ENCODE measurements at regions not wholly inside any gene's neighbourhood (a gene's known extent, or its start where the extent isn't known, plus 50 kb on each side); places are given as distances from the start of the nearest gene placed in this dataset.
A peak's percentile ranks its signal among the peaks of the same experiment; 100 is the strongest.

GRCh38 chr15:98398886-98399285, 249.5 kb upstream of the IGF1R start:
- Histone ChIP-seq H3K27me3 (no peaks in the 10 kb centered on the region), H3K9me3 (no peaks in the 10 kb centered on the region), H3K4me3 (no peak overlapping the region), H3K36me3 (no peaks in the 10 kb centered on the region), H3K4me1 (no peaks in the 10 kb centered on the region), H3K27ac (no peak overlapping the region)
- intact Hi-C loops (cut with DNase I; ENCODE audit: low total_unique reads): no loop called here
- no peak for DNase-seq (ENCODE audit: low spot score in 2 of 2)
- TF ChIP-seq POLR2AphosphoS5 (IDR thresholded peaks at IDR 0.05) (no peak), CTCF (IDR thresholded peaks at IDR 0.05) (no peak), POLR2A (IDR thresholded peaks at IDR 0.05) (no peak)

- no peaks in the 10 kb centered on the region for H3K36me3 ChIP-seq
- intact Hi-C loops (cut with DNase I; ENCODE audit: low total_unique reads): no loop called here
Measured at GRCh38 chr15:98400120-98400519, 248.2 kb upstream of the IGF1R start.

GRCh38 chr15:98401029-98401428, 247.3 kb upstream of the IGF1R start:
- no peaks in the 10 kb centered on the region for H3K36me3 ChIP-seq
- peaks cover 0 to 4% of the 10 kb centered on the region in 2 donors for H3K4me1 ChIP-seq
- no peak for TF ChIP-seq POLR2A (IDR thresholded peaks at IDR 0.05)
- peak in 1 of 3 donors; percentile 65 for TF ChIP-seq POLR2AphosphoS5 (IDR thresholded peaks at IDR 0.05)
- no peak overlapping the region for H3K27ac ChIP-seq
- no peaks in the 10 kb centered on the region for H3K27me3 ChIP-seq
- intact Hi-C loops (cut with DNase I; ENCODE audit: low total_unique reads): no loop called here
- H3K4me3 ChIP-seq: no peak overlapping the region
- H3K9me3 ChIP-seq: no peaks in the 10 kb centered on the region
- DNase-seq (ENCODE audit: low spot score in 2 of 2): no peak

More at GRCh38 chr15:98400120-98400519, 248.2 kb upstream of the IGF1R start:
- Histone ChIP-seq H3K4me1 (peaks cover 0 to 4% of the 10 kb centered on the region in 2 donors), H3K4me3 (no peak overlapping the region), H3K27me3 (no peaks in the 10 kb centered on the region), H3K27ac (no peak overlapping the region), H3K9me3 (no peaks in the 10 kb centered on the region)
- DNase-seq (ENCODE audit: low spot score in 2 of 2): no peak
- no peak for TF ChIP-seq CTCF (IDR thresholded peaks at IDR 0.05)
- TF ChIP-seq POLR2AphosphoS5 (IDR thresholded peaks at IDR 0.05): no peak
- no peak for TF ChIP-seq POLR2A (IDR thresholded peaks at IDR 0.05)

DNA sequence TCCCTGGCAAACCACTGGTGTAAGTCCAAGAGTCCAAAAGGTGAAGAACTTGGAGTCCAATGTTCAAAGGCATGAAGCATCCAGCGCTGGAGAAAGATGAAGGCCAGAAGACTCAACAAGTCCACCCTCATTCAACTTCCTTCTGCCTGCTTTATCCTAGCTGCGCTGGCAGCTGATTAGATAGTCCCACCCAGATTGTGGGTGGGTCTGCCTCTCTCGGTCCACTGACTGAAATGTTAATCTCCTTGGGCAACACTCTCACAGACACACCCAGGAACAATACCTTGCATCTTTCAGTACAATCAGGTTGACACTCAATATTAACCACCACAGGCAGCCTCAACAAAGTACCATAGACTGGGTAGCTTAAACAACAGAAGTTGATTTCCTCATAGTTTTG, 245.9 kb upstream of the IGF1R start:
- Histone ChIP-seq H3K9me3 (no peaks in the 10 kb centered on the region), H3K4me3 (no peak overlapping the region), H3K27ac (no peak overlapping the region), H3K36me3 (no peaks in the 10 kb centered on the region), H3K4me1 (peaks cover 0 to 4% of the 10 kb centered on the region in 2 donors), H3K27me3 (no peaks in the 10 kb centered on the region)
- intact Hi-C loops (cut with DNase I; ENCODE audit: low total_unique reads): no loop called here
- no peak for DNase-seq (ENCODE audit: low spot score in 2 of 2)
- TF ChIP-seq POLR2A (IDR thresholded peaks at IDR 0.05) (no peak), POLR2AphosphoS5 (IDR thresholded peaks at IDR 0.05) (no peak), CTCF (IDR thresholded peaks at IDR 0.05) (no peak)

GRCh38 chr15:98403169-98403568, 245.2 kb upstream of the IGF1R start:
- no peaks in the 10 kb centered on the region for H3K27me3 ChIP-seq
- no peaks in the 10 kb centered on the region for H3K36me3 ChIP-seq
- intact Hi-C loops (cut with DNase I; ENCODE audit: low total_unique reads): no loop called here
- no peak for DNase-seq (ENCODE audit: low spot score in 2 of 2)
- H3K9me3 ChIP-seq: no peaks in the 10 kb centered on the region
- no peak overlapping the region for H3K4me3 ChIP-seq
- H3K4me1 ChIP-seq: peaks cover 0 to 4% of the 10 kb centered on the region in 2 donors
- TF ChIP-seq POLR2A (IDR thresholded peaks at IDR 0.05) (no peak), CTCF (IDR thresholded peaks at IDR 0.05) (no peak), POLR2AphosphoS5 (IDR thresholded peaks at IDR 0.05) (no peak)
- H3K27ac ChIP-seq: no peak overlapping the region

- DNase-seq (ENCODE audit: low spot score in 2 of 2): no peak
Measured at GRCh38 chr15:98403569-98403968, 244.8 kb upstream of the IGF1R start.

More at GRCh38 chr15:98403569-98403968, 244.8 kb upstream of the IGF1R start:
- intact Hi-C loops (cut with DNase I; ENCODE audit: low total_unique reads): no loop called here
- no peaks in the 10 kb centered on the region for H3K9me3 ChIP-seq
- TF ChIP-seq POLR2AphosphoS5 (IDR thresholded peaks at IDR 0.05): no peak
- no peak for TF ChIP-seq CTCF (IDR thresholded peaks at IDR 0.05)
- no peak for TF ChIP-seq POLR2A (IDR thresholded peaks at IDR 0.05)
- peaks cover 0 to 4% of the 10 kb centered on the region in 2 donors for H3K4me1 ChIP-seq
- H3K4me3 ChIP-seq: no peak overlapping the region
- no peaks in the 10 kb centered on the region for H3K27me3 ChIP-seq
- H3K27ac ChIP-seq: no peak overlapping the region
- no peaks in the 10 kb centered on the region for H3K36me3 ChIP-seq
